ENCODE measurements at regions not wholly inside any gene's neighbourhood (a gene's known extent, or its start where the extent isn't known, plus 50 kb on each side); places are given as distances from the start of the nearest gene placed in this dataset.

GRCh38 chr6:91659891-91660290 is 1073.0 kb upstream of the MAP3K7 start:
- TF ChIP-seq CTCF (conservative IDR thresholded peaks at IDR 0.05 in 1 of 2, IDR thresholded peaks at IDR 0.05 in 1 of 2; ENCODE audit: extremely low read depth in 1 of 2, insufficient read depth in 1 of 2, low read depth in 1 of 2, low read length in 2 of 2) = no peak
- TF ChIP-seq EZH2 (IDR thresholded peaks at IDR 0.05; ENCODE audit: borderline replicate concordance, low read length) = no peak

Data from mammary epithelial cell (primary cell).